WTC11 (cell line): ENCODE measurements at regions not wholly inside any gene's neighbourhood (a gene's known extent, or its start where the extent isn't known, plus 50 kb on each side); places are given as distances from the start of the nearest gene placed in this dataset.

Experiments
- ATAC-seq: fragments of 200-7000 bp; cut with Tn5 transposase; 2 replicates; pipeline ENCODE4 v1.10.0; 2021; ENCODE audit warnings: mild to moderate bottlenecking, moderate library complexity
- CTCF ChIA-PET: fragments of 300-600 bp; sonication (Branson Sonifier 250); formaldehyde crosslinking; loops from one replicate; lab custom pipeline; 2021; ENCODE audit warnings: antibody characterized with exemption; lab: Charles Lee
- POLR2A ChIA-PET: fragments of 350-600 bp; sonication (Branson Sonifier 250); formaldehyde crosslinking; loops from one replicate; lab custom pipeline; 2021; ENCODE audit warnings: antibody characterized with exemption; lab: Charles Lee
- DNase-seq: peaks from one replicate; pipeline ENCODE4 v3.0.0; 2021; ENCODE audit warnings: low spot score
- H3K27ac Mint-ChIP-seq: 2 replicates; pipeline ENCODE4 v1.8.0; 2021; ENCODE audit warnings: mixed read lengths
- H3K27me3 Mint-ChIP-seq: 2 replicates; pipeline ENCODE4 v1.8.0; 2021; ENCODE audit warnings: low read depth, mild to moderate bottlenecking, moderate library complexity, mixed read lengths
- H3K36me3 Mint-ChIP-seq: 2 replicates; pipeline ENCODE4 v1.8.0; 2021; ENCODE audit warnings: mixed read lengths
- H3K4me1 Mint-ChIP-seq: 2 replicates; pipeline ENCODE4 v1.8.0; 2022; ENCODE audit warnings: mixed read lengths
- H3K4me3 Mint-ChIP-seq: 2 replicates; pipeline ENCODE4 v1.8.0; 2021; ENCODE audit warnings: mild to moderate bottlenecking, moderate library complexity, mixed read lengths
- H3K9me3 Mint-ChIP-seq: 2 replicates; pipeline ENCODE4 v1.8.0; 2021; ENCODE audit warnings: mixed read lengths
- ATF1 ChIP-seq: sonication (generic); formaldehyde crosslinking; IDR thresholded peaks from 2 replicates; pipeline ENCODE4 v1.8.1; 2023; ENCODE audit warnings: mild to moderate bottlenecking, moderate library complexity, missing genetic modification reagents
- FOXP1 ChIP-seq: sonication (generic); formaldehyde crosslinking; IDR thresholded peaks from 2 replicates; pipeline ENCODE4 v1.8.0; 2022; ENCODE audit warnings: missing genetic modification reagents, mild to moderate bottlenecking, moderate library complexity, borderline replicate concordance
- MXD4 ChIP-seq: fragments of 250-450 bp; sonication (Bioruptor Pico); IDR thresholded peaks from 2 replicates; pipeline ENCODE4 v1.8.0; 2021; ENCODE audit warnings: mild to moderate bottlenecking, moderate library complexity, borderline replicate concordance
- NR1H2 ChIP-seq: sonication (generic); formaldehyde crosslinking; IDR thresholded peaks from 2 replicates; pipeline ENCODE4 v1.9.0; 2021; ENCODE audit warnings: mild to moderate bottlenecking, moderate library complexity, missing genetic modification reagents
- PRRX2 ChIP-seq: fragments of 250-450 bp; sonication (Bioruptor Pico); IDR thresholded peaks from 2 replicates; pipeline ENCODE4 v1.8.0; 2021; ENCODE audit warnings: mild to moderate bottlenecking
- SOX15 ChIP-seq: fragments of 250-450 bp; sonication (Bioruptor Pico); IDR thresholded peaks from 2 replicates; pipeline ENCODE4 v1.9.0; 2021; ENCODE audit warnings: mild to moderate bottlenecking
- TEAD1 ChIP-seq: sonication (generic); formaldehyde crosslinking; IDR thresholded peaks from 2 replicates; pipeline ENCODE4 v1.8.0; 2022; ENCODE audit warnings: mild to moderate bottlenecking, missing genetic modification reagents
- TP53 ChIP-seq: sonication (generic); formaldehyde crosslinking; IDR thresholded peaks from 2 replicates; pipeline ENCODE4 v1.8.1; 2023; ENCODE audit warnings: mild to moderate bottlenecking, missing genetic modification reagents
- ZNF416 ChIP-seq: fragments of 250-450 bp; sonication (Bioruptor Pico); IDR thresholded peaks from 2 replicates; pipeline ENCODE4 v1.9.0; 2021; ENCODE audit warnings: mild to moderate bottlenecking, inconsistent platforms
- ZNF423 ChIP-seq: fragments of 250-450 bp; sonication (Bioruptor Pico); IDR thresholded peaks from 2 replicates; pipeline ENCODE4 v2.1.2; 2022; ENCODE audit warnings: mild to moderate bottlenecking, moderate library complexity
- TF ChIP-seq, protein P1 (sequence below): sonication (generic); formaldehyde crosslinking; IDR thresholded peaks from 2 replicates; pipeline ENCODE4 v1.8.0; 2022; ENCODE audit warnings: mild to moderate bottlenecking, missing genetic modification reagents
- TF ChIP-seq, protein P2 (sequence below): fragments of 200-600 bp; IDR thresholded peaks from 2 replicates; pipeline ENCODE4 v1.8.0; 2022; ENCODE audit warnings: antibody characterized with exemption
- TF ChIP-seq, protein P3 (sequence below): sonication (generic); formaldehyde crosslinking; IDR thresholded peaks from 2 replicates; pipeline ENCODE4 v1.8.1; 2023; ENCODE audit warnings: mild to moderate bottlenecking, moderate library complexity, missing genetic modification reagents
- TF ChIP-seq, protein P4 (sequence below): sonication (generic); formaldehyde crosslinking; IDR thresholded peaks from 2 replicates; pipeline ENCODE4 v1.8.1; 2022; ENCODE audit warnings: missing genetic modification reagents, borderline replicate concordance
- TF ChIP-seq, protein P5 (sequence below): fragments of 250-450 bp; sonication (Bioruptor Pico); IDR thresholded peaks from 2 replicates; pipeline ENCODE4 v1.8.0; 2021; ENCODE audit warnings: mild to moderate bottlenecking
- TF ChIP-seq, protein P6 (sequence below): sonication (generic); formaldehyde crosslinking; IDR thresholded peaks from 2 replicates; pipeline ENCODE4 v1.8.0; 2023; ENCODE audit warnings: missing genetic modification reagents
- TF ChIP-seq, protein P7 (sequence below): sonication (generic); formaldehyde crosslinking; IDR thresholded peaks from 2 replicates; pipeline ENCODE4 v1.8.0; 2022; ENCODE audit warnings: mild to moderate bottlenecking, missing genetic modification reagents
- TF ChIP-seq, protein P8 (sequence below): sonication (generic); formaldehyde crosslinking; IDR thresholded peaks from 2 replicates; pipeline ENCODE4 v1.8.0; 2022; ENCODE audit warnings: mild to moderate bottlenecking, missing genetic modification reagents
- TF ChIP-seq, protein P9 (sequence below): sonication (generic); formaldehyde crosslinking; IDR thresholded peaks from 2 replicates; pipeline ENCODE4 v1.8.1; 2022; ENCODE audit warnings: mild to moderate bottlenecking, missing genetic modification reagents, moderate library complexity, borderline replicate concordance
- TF ChIP-seq, protein P10 (sequence below): sonication (generic); formaldehyde crosslinking; IDR thresholded peaks from 2 replicates; pipeline ENCODE4 v1.8.1; 2023; ENCODE audit warnings: mild to moderate bottlenecking, missing genetic modification reagents
- TF ChIP-seq, protein P11 (sequence below): sonication (generic); formaldehyde crosslinking; IDR thresholded peaks from 2 replicates; pipeline ENCODE4 v1.8.0; 2022; ENCODE audit warnings: mild to moderate bottlenecking, missing genetic modification reagents

DNA sequence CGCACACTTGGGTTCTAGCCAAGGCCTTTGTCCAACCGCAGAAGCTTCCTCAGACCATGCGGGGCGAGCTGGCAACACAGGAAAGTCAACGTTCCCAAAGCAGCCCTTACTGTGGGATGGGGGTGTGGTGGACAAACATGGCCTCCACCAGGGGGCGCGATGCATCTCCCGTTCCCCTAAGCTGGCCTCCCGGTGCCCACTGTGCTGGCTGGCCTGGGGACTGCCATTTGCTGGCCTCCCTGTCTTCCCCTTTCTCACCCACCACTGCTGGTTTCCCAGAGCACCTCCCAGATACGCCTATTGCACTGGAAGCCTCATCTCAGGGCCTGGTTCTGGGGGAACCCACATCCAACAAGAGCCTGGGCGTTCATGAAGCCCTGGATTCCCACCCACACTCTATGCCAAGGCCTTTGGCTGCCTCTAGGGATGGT is 145.3 kb downstream of the IRF8 start (continued):
- TF ChIP-seq NR1H2 (CRISPR knock-in tag) (no peak), SOX15 (CRISPR knock-in tag) (no peak)
- TF ChIP-seq, protein P1, sequence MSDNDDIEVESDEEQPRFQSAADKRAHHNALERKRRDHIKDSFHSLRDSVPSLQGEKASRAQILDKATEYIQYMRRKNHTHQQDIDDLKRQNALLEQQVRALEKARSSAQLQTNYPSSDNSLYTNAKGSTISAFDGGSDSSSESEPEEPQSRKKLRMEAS (CRISPR knock-in tag) = no peak
- TF ChIP-seq, protein P2, sequence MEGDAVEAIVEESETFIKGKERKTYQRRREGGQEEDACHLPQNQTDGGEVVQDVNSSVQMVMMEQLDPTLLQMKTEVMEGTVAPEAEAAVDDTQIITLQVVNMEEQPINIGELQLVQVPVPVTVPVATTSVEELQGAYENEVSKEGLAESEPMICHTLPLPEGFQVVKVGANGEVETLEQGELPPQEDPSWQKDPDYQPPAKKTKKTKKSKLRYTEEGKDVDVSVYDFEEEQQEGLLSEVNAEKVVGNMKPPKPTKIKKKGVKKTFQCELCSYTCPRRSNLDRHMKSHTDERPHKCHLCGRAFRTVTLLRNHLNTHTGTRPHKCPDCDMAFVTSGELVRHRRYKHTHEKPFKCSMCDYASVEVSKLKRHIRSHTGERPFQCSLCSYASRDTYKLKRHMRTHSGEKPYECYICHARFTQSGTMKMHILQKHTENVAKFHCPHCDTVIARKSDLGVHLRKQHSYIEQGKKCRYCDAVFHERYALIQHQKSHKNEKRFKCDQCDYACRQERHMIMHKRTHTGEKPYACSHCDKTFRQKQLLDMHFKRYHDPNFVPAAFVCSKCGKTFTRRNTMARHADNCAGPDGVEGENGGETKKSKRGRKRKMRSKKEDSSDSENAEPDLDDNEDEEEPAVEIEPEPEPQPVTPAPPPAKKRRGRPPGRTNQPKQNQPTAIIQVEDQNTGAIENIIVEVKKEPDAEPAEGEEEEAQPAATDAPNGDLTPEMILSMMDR = peak; percentile 90
- TF ChIP-seq, protein P3, sequence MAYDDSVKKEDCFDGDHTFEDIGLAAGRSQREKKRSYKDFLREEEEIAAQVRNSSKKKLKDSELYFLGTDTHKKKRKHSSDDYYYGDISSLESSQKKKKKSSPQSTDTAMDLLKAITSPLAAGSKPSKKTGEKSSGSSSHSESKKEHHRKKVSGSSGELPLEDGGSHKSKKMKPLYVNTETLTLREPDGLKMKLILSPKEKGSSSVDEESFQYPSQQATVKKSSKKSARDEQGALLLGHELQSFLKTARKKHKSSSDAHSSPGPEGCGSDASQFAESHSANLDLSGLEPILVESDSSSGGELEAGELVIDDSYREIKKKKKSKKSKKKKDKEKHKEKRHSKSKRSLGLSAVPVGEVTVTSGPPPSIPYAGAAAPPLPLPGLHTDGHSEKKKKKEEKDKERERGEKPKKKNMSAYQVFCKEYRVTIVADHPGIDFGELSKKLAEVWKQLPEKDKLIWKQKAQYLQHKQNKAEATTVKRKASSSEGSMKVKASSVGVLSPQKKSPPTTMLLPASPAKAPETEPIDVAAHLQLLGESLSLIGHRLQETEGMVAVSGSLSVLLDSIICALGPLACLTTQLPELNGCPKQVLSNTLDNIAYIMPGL (CRISPR knock-in tag) = peak; percentile 69; the same call in 1 of the 2 replicates

DNA sequence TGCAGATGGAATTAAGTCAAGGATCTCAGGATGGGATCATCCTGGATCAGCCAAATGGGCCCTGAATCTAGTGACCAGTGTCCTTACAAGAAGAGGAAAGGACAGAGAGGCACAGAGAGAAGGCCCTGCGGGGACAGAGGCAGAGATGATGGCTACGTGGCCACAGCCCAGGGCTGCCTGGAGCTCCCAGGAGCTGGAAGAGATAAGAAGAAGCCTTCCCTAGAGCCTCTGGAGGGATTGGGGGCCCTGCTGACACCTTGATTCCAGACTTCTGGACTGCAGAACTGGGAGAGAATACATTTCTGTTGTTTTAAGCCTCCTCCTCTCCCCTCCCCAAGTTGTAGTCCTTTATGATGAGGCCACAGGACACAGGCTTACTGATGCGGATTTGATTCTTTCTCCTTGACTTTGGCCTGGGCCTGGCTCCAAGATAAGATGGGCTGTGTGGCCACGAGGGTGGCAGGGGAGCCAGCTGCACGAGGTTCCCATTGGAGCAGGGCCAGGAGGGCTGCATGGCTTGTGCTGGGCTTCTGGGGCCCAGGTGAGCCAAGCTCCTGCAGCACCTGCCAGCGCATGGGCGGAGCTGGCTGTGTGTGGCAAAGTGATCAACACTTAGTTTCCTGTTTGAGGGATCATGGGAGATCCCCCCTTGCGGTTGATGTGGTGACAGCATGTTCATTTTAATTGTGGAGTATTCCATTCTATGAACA is 146.1 kb downstream of the IRF8 start:
- Mint-ChIP-seq H3K27ac (no peak overlapping the region), H3K36me3 (no peaks in the 10 kb centered on the region), H3K4me3 (no peak overlapping the region), H3K4me1 (peaks cover 12% of the 10 kb centered on the region), H3K9me3 (no peaks in the 10 kb centered on the region), H3K27me3 (no peaks in the 10 kb centered on the region; the same call in 1 of the 2 replicates)
- CTCF ChIA-PET = interaction anchor here (0.6 to 4.4 kb wide), 30 partner anchors 11 to 483 kb away, joined by 3 to 47 read pairs (median 4); no protein-coding TSS in a partner anchor
- POLR2A ChIA-PET = no interaction called here
- TF ChIP-seq FOXP1 (no peak), NR1H2 (CRISPR knock-in tag) (no peak), MXD4 (CRISPR knock-in tag) (no peak), TEAD1 (CRISPR knock-in tag) (no peak), ZNF423 (CRISPR knock-in tag) (no peak), ZNF416 (CRISPR knock-in tag) (no peak), PRRX2 (CRISPR knock-in tag) (no peak), TP53 (CRISPR knock-in tag) (no peak), ATF1 (no peak)
- TF ChIP-seq, protein P4, sequence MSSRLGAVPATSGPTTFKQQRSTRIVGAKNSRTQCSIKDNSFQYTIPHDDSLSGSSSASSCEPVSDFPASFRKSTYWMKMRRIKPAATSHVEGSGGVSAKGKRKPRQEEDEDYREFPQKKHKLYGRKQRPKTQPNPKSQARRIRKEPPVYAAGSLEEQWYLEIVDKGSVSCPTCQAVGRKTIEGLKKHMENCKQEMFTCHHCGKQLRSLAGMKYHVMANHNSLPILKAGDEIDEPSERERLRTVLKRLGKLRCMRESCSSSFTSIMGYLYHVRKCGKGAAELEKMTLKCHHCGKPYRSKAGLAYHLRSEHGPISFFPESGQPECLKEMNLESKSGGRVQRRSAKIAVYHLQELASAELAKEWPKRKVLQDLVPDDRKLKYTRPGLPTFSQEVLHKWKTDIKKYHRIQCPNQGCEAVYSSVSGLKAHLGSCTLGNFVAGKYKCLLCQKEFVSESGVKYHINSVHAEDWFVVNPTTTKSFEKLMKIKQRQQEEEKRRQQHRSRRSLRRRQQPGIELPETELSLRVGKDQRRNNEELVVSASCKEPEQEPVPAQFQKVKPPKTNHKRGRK (CRISPR knock-in tag) = no peak
- TF ChIP-seq, protein P5, sequence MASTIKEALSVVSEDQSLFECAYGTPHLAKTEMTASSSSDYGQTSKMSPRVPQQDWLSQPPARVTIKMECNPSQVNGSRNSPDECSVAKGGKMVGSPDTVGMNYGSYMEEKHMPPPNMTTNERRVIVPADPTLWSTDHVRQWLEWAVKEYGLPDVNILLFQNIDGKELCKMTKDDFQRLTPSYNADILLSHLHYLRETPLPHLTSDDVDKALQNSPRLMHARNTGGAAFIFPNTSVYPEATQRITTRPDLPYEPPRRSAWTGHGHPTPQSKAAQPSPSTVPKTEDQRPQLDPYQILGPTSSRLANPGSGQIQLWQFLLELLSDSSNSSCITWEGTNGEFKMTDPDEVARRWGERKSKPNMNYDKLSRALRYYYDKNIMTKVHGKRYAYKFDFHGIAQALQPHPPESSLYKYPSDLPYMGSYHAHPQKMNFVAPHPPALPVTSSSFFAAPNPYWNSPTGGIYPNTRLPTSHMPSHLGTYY (CRISPR knock-in tag) = no peak
- TF ChIP-seq, protein P6, sequence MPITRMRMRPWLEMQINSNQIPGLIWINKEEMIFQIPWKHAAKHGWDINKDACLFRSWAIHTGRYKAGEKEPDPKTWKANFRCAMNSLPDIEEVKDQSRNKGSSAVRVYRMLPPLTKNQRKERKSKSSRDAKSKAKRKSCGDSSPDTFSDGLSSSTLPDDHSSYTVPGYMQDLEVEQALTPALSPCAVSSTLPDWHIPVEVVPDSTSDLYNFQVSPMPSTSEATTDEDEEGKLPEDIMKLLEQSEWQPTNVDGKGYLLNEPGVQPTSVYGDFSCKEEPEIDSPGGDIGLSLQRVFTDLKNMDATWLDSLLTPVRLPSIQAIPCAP = no peak
- TF ChIP-seq, protein P7, sequence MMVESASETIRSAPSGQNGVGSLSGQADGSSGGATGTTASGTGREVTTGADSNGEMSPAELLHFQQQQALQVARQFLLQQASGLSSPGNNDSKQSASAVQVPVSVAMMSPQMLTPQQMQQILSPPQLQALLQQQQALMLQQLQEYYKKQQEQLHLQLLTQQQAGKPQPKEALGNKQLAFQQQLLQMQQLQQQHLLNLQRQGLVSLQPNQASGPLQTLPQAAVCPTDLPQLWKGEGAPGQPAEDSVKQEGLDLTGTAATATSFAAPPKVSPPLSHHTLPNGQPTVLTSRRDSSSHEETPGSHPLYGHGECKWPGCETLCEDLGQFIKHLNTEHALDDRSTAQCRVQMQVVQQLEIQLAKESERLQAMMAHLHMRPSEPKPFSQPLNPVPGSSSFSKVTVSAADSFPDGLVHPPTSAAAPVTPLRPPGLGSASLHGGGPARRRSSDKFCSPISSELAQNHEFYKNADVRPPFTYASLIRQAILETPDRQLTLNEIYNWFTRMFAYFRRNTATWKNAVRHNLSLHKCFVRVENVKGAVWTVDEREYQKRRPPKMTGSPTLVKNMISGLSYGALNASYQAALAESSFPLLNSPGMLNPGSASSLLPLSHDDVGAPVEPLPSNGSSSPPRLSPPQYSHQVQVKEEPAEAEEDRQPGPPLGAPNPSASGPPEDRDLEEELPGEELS (CRISPR knock-in tag) = no peak
- TF ChIP-seq, protein P8, sequence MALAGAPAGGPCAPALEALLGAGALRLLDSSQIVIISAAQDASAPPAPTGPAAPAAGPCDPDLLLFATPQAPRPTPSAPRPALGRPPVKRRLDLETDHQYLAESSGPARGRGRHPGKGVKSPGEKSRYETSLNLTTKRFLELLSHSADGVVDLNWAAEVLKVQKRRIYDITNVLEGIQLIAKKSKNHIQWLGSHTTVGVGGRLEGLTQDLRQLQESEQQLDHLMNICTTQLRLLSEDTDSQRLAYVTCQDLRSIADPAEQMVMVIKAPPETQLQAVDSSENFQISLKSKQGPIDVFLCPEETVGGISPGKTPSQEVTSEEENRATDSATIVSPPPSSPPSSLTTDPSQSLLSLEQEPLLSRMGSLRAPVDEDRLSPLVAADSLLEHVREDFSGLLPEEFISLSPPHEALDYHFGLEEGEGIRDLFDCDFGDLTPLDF (CRISPR knock-in tag) = no peak
- TF ChIP-seq, protein P9, sequence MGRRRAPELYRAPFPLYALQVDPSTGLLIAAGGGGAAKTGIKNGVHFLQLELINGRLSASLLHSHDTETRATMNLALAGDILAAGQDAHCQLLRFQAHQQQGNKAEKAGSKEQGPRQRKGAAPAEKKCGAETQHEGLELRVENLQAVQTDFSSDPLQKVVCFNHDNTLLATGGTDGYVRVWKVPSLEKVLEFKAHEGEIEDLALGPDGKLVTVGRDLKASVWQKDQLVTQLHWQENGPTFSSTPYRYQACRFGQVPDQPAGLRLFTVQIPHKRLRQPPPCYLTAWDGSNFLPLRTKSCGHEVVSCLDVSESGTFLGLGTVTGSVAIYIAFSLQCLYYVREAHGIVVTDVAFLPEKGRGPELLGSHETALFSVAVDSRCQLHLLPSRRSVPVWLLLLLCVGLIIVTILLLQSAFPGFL (CRISPR knock-in tag) = no peak
- TF ChIP-seq, protein P10, sequence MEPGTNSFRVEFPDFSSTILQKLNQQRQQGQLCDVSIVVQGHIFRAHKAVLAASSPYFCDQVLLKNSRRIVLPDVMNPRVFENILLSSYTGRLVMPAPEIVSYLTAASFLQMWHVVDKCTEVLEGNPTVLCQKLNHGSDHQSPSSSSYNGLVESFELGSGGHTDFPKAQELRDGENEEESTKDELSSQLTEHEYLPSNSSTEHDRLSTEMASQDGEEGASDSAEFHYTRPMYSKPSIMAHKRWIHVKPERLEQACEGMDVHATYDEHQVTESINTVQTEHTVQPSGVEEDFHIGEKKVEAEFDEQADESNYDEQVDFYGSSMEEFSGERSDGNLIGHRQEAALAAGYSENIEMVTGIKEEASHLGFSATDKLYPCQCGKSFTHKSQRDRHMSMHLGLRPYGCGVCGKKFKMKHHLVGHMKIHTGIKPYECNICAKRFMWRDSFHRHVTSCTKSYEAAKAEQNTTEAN (CRISPR knock-in tag) = no peak
- TF ChIP-seq, protein P11, sequence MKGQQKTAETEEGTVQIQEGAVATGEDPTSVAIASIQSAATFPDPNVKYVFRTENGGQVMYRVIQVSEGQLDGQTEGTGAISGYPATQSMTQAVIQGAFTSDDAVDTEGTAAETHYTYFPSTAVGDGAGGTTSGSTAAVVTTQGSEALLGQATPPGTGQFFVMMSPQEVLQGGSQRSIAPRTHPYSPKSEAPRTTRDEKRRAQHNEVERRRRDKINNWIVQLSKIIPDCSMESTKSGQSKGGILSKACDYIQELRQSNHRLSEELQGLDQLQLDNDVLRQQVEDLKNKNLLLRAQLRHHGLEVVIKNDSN (CRISPR knock-in tag) = no peak
- DNase-seq = no peak
- no peak for ATAC-seq
